A549 (cell line): ENCODE measurements at regions not wholly inside any gene's neighbourhood (a gene's known extent, or its start where the extent isn't known, plus 50 kb on each side); places are given as distances from the start of the nearest gene placed in this dataset.

Experiments
- ATAC-seq, 2 experiments: fragments of 200-7000 bp in 1 of 2; fragments of >200 bp in 1 of 2; cut with Nextera tagmentation in 1 of 2; cut with Tn5 transposase in 1 of 2; 3 replicates each; pipeline versions ENCODE4 v1.8.0 to v1.9.1; 2018 to 2020; ENCODE audit warnings: mild to moderate bottlenecking in 1 of 2, moderate library complexity in 1 of 2
- CTCF ChIA-PET: fragments of 300-600 bp; sonication (Branson Sonifier 250); formaldehyde crosslinking; extraction: SDS; loops from one replicate; lab custom pipeline; 2021; ENCODE audit warnings: antibody characterized with exemption, inconsistent platforms; lab: Yijun Ruan, JAX
- POLR2A ChIA-PET: fragments of 350-600 bp; formaldehyde crosslinking; extraction: SDS; loops from one replicate; lab custom pipeline; 2021; ENCODE audit warnings: antibody characterized with exemption, inconsistent platforms; lab: Yijun Ruan, JAX
- DNase-seq, 2 experiments: peaks; one replicate each; pipeline versions ENCODE4 v3.0.0 to v3.0.0-alpha.2; 2011 to 2016; ENCODE audit warnings: low read depth in 1 of 2, low spot score in 1 of 2
- FAIRE-seq: peaks from 2 replicates; lab custom pipeline; 2011; peaks lifted over from hg19 to GRCh38; lab: Jason Lieb, UNC
- H3K27ac ChIP-seq, 2 experiments: fragments of >200 bp; sonication (Bioruptor Twin); formaldehyde crosslinking; 3 replicates each; pipeline ENCODE4 v1.5.1; 2016 to 2017
- H3K4me1 ChIP-seq: fragments of >200 bp; sonication (Bioruptor Twin); formaldehyde crosslinking; 3 replicates; pipeline ENCODE4 v1.6.1; 2016
- H3K4me2 ChIP-seq: fragments of >200 bp; sonication (Bioruptor Twin); formaldehyde crosslinking; 3 replicates; pipeline ENCODE4 v1.6.1; 2016
- H3K4me3 ChIP-seq: fragments of >200 bp; sonication (Bioruptor Twin); formaldehyde crosslinking; 3 replicates; pipeline ENCODE4 v1.5.1; 2016
- H3K9me3 ChIP-seq: fragments of >200 bp; sonication (Bioruptor Twin); formaldehyde crosslinking; 3 replicates; pipeline ENCODE4 v1.6.1; 2016
- CBX2 ChIP-seq: fragments of 200-600 bp; sonication (generic); IDR thresholded peaks from 2 replicates; pipeline ENCODE4 v1.6.1; 2016; ENCODE audit warnings: low read depth, mild to moderate bottlenecking, borderline replicate concordance
- CHD2 ChIP-seq: fragments of 150-350 bp; IDR thresholded peaks from 2 replicates; pipeline ENCODE4 v1.6.1; 2014; ENCODE audit warnings: low read length; ENCODE audit not compliant: partially characterized antibody
- KDM1A ChIP-seq: fragments of 200-600 bp; sonication (generic); IDR thresholded peaks from 2 replicates; pipeline ENCODE4 v1.6.1; 2016; ENCODE audit warnings: low read depth, mild to moderate bottlenecking
- POLR2AphosphoS2 ChIP-seq: conservative IDR thresholded peaks from 2 replicates; pipeline ENCODE4 v1.6.1; 2012; ENCODE audit warnings: low read length, improper control_type of control experiment, inconsistent platforms
- RAD21 ChIP-seq, 2 experiments: fragments of >200 bp in 1 of 2; sonication (Bioruptor Twin) in 1 of 2; formaldehyde crosslinking in 1 of 2; IDR thresholded peaks in 1 of 2; conservative IDR thresholded peaks in 1 of 2; 2 replicates in 1 of 2; 3 replicates in 1 of 2; pipeline ENCODE4 v1.6.1; 2012 to 2018; ENCODE audit warnings: inconsistent platforms in 1 of 2
- ZFP36 ChIP-seq: fragments of 450-650 bp; IDR thresholded peaks from 2 replicates; pipeline ENCODE4 v1.6.1; 2014; ENCODE audit warnings: borderline replicate concordance; ENCODE audit not compliant: partially characterized antibody
- ZNF302 ChIP-seq: fragments of 250-450 bp; sonication (Bioruptor Pico); IDR thresholded peaks from 2 replicates; pipeline ENCODE4 v1.9.0; 2021; ENCODE audit warnings: inconsistent platforms, mild to moderate bottlenecking, moderate library complexity
- WGBS: methylation state at CpG from one replicate; pipeline ENCODE4 v1.1.6; 2017; ENCODE audit errors: missing lambda C conversion rate; 5-methylcytosine and 5-hydroxymethylcytosine counted together
- TF ChIP-seq, protein P1 (sequence below): fragments of 200-600 bp; sonication (generic); IDR thresholded peaks from 2 replicates; pipeline ENCODE4 v1.6.1; 2016; ENCODE audit warnings: antibody characterized with exemption, mild to moderate bottlenecking, moderate library complexity
- TF ChIP-seq, protein P2 (sequence below): fragments of >200 bp; sonication (Bioruptor Twin); formaldehyde crosslinking; IDR thresholded peaks from 3 replicates; pipeline ENCODE4 v1.5.1; 2016

DNA sequence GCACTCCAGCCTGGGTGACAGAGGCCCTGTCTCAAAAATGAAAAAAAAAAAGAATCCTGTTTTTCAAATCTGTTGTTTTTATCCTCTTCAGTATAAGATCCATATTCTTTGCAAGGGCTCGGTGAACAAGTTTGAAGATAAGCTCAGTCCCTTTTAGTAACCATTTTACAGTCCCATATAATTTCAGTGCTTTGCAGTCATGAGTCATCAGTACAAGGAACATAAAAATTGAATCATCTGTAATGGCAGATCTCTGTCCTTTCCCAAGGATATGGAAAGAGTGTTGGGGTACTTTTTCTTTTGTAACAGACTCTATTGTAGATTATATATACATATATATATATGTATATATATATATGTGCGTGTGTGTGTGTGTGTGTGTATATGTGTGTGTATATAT lies 52.2 kb upstream of the ZPBP start:
- no peaks in the 10 kb centered on the region for H3K9me3 ChIP-seq
- TF ChIP-seq, protein P1, sequence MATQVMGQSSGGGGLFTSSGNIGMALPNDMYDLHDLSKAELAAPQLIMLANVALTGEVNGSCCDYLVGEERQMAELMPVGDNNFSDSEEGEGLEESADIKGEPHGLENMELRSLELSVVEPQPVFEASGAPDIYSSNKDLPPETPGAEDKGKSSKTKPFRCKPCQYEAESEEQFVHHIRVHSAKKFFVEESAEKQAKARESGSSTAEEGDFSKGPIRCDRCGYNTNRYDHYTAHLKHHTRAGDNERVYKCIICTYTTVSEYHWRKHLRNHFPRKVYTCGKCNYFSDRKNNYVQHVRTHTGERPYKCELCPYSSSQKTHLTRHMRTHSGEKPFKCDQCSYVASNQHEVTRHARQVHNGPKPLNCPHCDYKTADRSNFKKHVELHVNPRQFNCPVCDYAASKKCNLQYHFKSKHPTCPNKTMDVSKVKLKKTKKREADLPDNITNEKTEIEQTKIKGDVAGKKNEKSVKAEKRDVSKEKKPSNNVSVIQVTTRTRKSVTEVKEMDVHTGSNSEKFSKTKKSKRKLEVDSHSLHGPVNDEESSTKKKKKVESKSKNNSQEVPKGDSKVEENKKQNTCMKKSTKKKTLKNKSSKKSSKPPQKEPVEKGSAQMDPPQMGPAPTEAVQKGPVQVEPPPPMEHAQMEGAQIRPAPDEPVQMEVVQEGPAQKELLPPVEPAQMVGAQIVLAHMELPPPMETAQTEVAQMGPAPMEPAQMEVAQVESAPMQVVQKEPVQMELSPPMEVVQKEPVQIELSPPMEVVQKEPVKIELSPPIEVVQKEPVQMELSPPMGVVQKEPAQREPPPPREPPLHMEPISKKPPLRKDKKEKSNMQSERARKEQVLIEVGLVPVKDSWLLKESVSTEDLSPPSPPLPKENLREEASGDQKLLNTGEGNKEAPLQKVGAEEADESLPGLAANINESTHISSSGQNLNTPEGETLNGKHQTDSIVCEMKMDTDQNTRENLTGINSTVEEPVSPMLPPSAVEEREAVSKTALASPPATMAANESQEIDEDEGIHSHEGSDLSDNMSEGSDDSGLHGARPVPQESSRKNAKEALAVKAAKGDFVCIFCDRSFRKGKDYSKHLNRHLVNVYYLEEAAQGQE, result no peak
- TF ChIP-seq RAD21 (conservative IDR thresholded peaks at IDR 0.05 in 1 of 2, IDR thresholded peaks at IDR 0.05 in 1 of 2), result no peak
- no peak for TF ChIP-seq POLR2AphosphoS2
- TF ChIP-seq CBX2, result no peak
- no peak for TF ChIP-seq CHD2
- TF ChIP-seq, protein P2, sequence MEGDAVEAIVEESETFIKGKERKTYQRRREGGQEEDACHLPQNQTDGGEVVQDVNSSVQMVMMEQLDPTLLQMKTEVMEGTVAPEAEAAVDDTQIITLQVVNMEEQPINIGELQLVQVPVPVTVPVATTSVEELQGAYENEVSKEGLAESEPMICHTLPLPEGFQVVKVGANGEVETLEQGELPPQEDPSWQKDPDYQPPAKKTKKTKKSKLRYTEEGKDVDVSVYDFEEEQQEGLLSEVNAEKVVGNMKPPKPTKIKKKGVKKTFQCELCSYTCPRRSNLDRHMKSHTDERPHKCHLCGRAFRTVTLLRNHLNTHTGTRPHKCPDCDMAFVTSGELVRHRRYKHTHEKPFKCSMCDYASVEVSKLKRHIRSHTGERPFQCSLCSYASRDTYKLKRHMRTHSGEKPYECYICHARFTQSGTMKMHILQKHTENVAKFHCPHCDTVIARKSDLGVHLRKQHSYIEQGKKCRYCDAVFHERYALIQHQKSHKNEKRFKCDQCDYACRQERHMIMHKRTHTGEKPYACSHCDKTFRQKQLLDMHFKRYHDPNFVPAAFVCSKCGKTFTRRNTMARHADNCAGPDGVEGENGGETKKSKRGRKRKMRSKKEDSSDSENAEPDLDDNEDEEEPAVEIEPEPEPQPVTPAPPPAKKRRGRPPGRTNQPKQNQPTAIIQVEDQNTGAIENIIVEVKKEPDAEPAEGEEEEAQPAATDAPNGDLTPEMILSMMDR, result no peak
- TF ChIP-seq KDM1A, result no peak
- TF ChIP-seq ZNF302 (CRISPR knock-in tag), result no peak
- TF ChIP-seq ZFP36, result no peak
- 35% methylated on average over 2 of the region's 2 CpGs for WGBS
- no peaks in the 10 kb centered on the region; the same call in 2 of the 3 replicates for H3K4me1 ChIP-seq
- no peak overlapping the region for H3K4me2 ChIP-seq
- no peak overlapping the region for H3K27ac ChIP-seq
- POLR2A ChIA-PET, result no interaction called here
- no peak overlapping the region for H3K4me3 ChIP-seq
- no peak for ATAC-seq
- no peak for FAIRE-seq
- CTCF ChIA-PET, result interaction anchor here (0.6 to 5.6 kb wide), 3 partner anchors 1013 to 1660 kb away, joined by 3 to 25 read pairs (median 3); no protein-coding TSS in a partner anchor
- no peak for DNase-seq
